ENCODE measurements at regions not wholly inside any gene's neighbourhood (a gene's known extent, or its start where the extent isn't known, plus 50 kb on each side); places are given as distances from the start of the nearest gene placed in this dataset.
A peak's percentile ranks its signal among the peaks of the same experiment; 100 is the strongest.

DNA sequence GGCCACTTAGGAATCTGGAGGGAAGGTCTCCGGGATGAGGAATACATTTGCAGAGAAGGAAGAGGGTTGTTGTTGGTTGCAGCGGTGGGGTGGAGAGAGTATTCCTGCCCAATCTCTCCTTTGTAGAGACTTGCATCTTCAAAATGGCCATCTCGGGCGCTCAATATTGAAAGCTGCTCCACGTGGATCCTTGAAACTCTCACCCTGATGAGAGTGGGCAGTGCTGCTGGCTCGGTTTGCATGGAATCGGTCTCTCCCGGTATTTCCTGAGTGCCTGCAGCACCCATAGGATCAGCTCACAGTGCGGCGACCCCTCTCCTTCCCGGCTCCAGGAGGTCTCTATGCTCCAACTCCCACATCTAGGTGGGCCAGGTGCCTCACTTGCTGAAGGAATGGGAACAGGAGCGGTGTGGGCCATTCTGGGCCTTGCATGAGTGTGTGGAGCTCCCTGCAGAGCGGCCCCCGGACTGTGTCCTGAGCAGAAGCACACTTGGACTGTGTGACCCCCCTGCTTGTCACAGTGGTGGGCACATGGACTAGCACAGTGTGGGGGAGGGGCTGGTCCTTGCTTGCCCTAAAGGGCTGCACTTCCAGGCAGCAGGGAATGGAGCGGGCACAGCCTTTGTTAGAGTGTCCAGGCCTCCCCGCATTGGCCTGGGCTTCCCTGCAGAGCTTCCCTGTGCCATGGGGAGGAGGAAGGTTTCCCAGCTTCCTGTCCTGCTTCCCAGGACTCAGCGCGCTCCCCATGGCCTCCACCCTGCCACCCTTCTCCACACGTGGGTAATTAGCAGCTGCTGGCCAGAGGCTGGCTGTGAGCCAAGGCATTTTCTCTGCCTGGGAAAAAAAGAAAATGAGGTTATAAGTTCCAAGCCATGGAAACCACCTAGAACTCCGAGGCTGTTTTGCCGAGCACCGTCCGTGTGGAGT lies 139.3 kb downstream of the IRF8 start:
- Histone ChIP-seq H3K4me3 (no peak overlapping the region), H4K20me1 (no peaks in the 10 kb centered on the region), H3K27ac (no peak overlapping the region), H3K9ac (no peak overlapping the region), H3K36me3 (no peaks in the 10 kb centered on the region), H3K4me1 (peaks cover 4 to 60% (median 47%) of the 10 kb centered on the region in 10 experiments; a peak in 19 of 20 replicates), H3K4me2 (peak overlapping the region in 8 of 11 experiments; percentile 5 to 55 (median 44); a peak in 5 of 22 replicates), H3K9me3 (replicated peaks in 1 of 11) (no peaks in the 10 kb centered on the region), H3K27me3 (peaks cover 0 to 16% (median 0%) of the 10 kb centered on the region in 11 experiments; a peak in 7 of 22 replicates)
- no peak for TF ChIP-seq Cebpa-rat (IDR thresholded peaks at IDR 0.05)

- no peak for TF ChIP-seq Cebpa-rat (IDR thresholded peaks at IDR 0.05)
- Histone ChIP-seq H4K20me1 (no peaks in the 10 kb centered on the region), H3K27me3 (peaks cover 0 to 11% (median 0%) of the 10 kb centered on the region in 11 experiments; a peak in 2 of 22 replicates), H3K4me3 (no peak overlapping the region), H3K4me2 (peak overlapping the region in 8 of 11 experiments; percentile 5 to 57 (median 46); a peak in 8 of 22 replicates), H3K36me3 (no peaks in the 10 kb centered on the region), H3K9ac (no peak overlapping the region), H3K9me3 (replicated peaks in 1 of 11) (no peaks in the 10 kb centered on the region), H3K27ac (no peak overlapping the region), H3K4me1 (peaks cover 4 to 60% (median 45%) of the 10 kb centered on the region in 10 experiments; a peak in 18 of 20 replicates)
These were observed 140.0 kb downstream of the IRF8 start for GRCh38 chr16:86038926-86039310.

GRCh38 chr16:86039606-86040005 lies 140.6 kb downstream of the IRF8 start:
- Histone ChIP-seq H3K9me3 (replicated peaks in 1 of 11) (no peaks in the 10 kb centered on the region), H3K27ac (no peak overlapping the region), H3K4me2 (peak overlapping the region in 9 of 11 experiments; percentile 5 to 57 (median 45); a peak in 14 of 22 replicates), H4K20me1 (no peaks in the 10 kb centered on the region), H3K9ac (no peak overlapping the region), H3K27me3 (peaks cover 0 to 11% (median 0%) of the 10 kb centered on the region in 11 experiments; a peak in 2 of 22 replicates), H3K4me1 (peaks cover 4 to 61% (median 50%) of the 10 kb centered on the region in 10 experiments; a peak in 18 of 20 replicates), H3K4me3 (no peak overlapping the region), H3K36me3 (no peaks in the 10 kb centered on the region)
- no peak for TF ChIP-seq Cebpa-rat (IDR thresholded peaks at IDR 0.05)

DNA sequence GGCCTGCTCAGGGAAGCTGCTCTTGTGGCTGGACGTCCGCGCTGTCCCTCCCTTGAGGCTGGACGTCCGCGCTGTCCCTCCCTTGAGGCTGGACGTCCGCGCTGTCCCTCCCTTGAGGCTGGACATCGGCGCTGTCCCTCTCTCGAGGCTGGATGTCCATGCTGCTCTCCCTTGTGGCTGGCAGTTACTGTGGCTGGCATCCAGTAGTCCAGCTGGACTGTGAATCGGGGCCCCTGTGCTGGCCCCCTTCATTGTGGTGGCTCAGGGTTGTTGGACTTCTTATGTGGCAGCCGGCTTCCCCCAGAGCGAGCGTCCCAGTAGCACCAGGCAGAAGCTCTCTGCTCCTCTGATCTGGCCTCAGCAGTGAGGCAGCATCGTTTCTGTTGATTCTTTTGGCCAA lies 141.5 kb downstream of the IRF8 start:
- Histone ChIP-seq H3K9me3 (replicated peaks in 1 of 11) (no peaks in the 10 kb centered on the region), H4K20me1 (no peaks in the 10 kb centered on the region), H3K27me3 (peaks cover 0 to 11% (median 0%) of the 10 kb centered on the region in 11 experiments; a peak in 2 of 22 replicates), H3K36me3 (no peaks in the 10 kb centered on the region), H3K4me1 (peaks cover 8 to 70% (median 59%) of the 10 kb centered on the region in 10 experiments; a peak in 18 of 20 replicates), H3K9ac (no peak overlapping the region), H3K4me3 (no peak overlapping the region), H3K4me2 (peak overlapping the region in 8 of 11 experiments; percentile 20 to 64 (median 54); a peak in 16 of 22 replicates), H3K27ac (no peak overlapping the region)
- no peak for TF ChIP-seq Cebpa-rat (IDR thresholded peaks at IDR 0.05)

GRCh38 chr16:86041215-86041614 lies 142.3 kb downstream of the IRF8 start:
- no peak overlapping the region for H3K9ac ChIP-seq
- H3K4me2 ChIP-seq, result peak overlapping the region in 6 of 11 experiments; percentile 20 to 64 (median 56); a peak in 11 of 22 replicates
- no peak overlapping the region for H3K4me3 ChIP-seq
- 0 out of 22 replicates have a peak overlapping the region, but pooled peaks of 1 of the 11 experiments have one; percentile 4 for H3K27ac ChIP-seq
- no peak for TF ChIP-seq Cebpa-rat (IDR thresholded peaks at IDR 0.05)
- H3K4me1 ChIP-seq, result peaks cover 9 to 78% (median 66%) of the 10 kb centered on the region in 10 experiments; a peak in 18 of 20 replicates
- peaks cover 0 to 14% (median 0%) of the 10 kb centered on the region in 11 experiments; a peak in 3 of 22 replicates for H3K27me3 ChIP-seq
- H3K36me3 ChIP-seq, result no peaks in the 10 kb centered on the region
- H3K9me3 ChIP-seq (replicated peaks in 1 of 11), result no peaks in the 10 kb centered on the region
- H4K20me1 ChIP-seq, result no peaks in the 10 kb centered on the region

- Histone ChIP-seq H4K20me1 (no peaks in the 10 kb centered on the region), H3K4me1 (peaks cover 9 to 83% (median 72%) of the 10 kb centered on the region in 10 experiments; a peak in 18 of 20 replicates), H3K9me3 (replicated peaks in 1 of 11) (no peaks in the 10 kb centered on the region), H3K9ac (no peak overlapping the region), H3K27ac (0 out of 22 replicates have a peak overlapping the region, but pooled peaks of 1 of the 11 experiments have one; percentile 4), H3K27me3 (peaks cover 0 to 19% (median 0%) of the 10 kb centered on the region in 11 experiments; a peak in 3 of 22 replicates), H3K36me3 (no peaks in the 10 kb centered on the region), H3K4me3 (no peak overlapping the region), H3K4me2 (peak overlapping the region in 8 of 11 experiments; percentile 20 to 64 (median 50); a peak in 16 of 22 replicates)
- no peak for TF ChIP-seq Cebpa-rat (IDR thresholded peaks at IDR 0.05)
These were observed 142.8 kb downstream of the IRF8 start for GRCh38 chr16:86041807-86042206.

DNA sequence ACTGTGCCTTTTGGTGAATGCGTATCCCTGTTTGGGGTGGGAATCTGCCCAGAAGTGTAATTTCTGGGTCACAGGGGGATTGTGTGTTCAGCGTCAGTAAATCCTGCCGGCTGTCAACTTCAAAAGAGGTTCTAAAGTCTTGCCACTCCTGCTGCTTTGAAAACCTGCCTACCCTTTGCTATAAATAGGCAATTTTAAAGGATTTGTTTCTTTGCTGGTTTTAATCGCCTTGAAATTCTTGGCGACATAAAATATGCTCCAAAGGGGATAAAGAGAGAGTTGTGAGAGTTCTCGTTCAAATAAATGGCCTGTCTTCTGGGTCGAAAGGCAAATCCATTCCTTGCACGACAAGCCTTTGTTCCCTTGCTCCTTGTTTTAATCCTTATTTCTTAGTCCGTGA lies 143.4 kb downstream of the IRF8 start:
- Histone ChIP-seq H3K4me1 (peaks cover 9 to 89% (median 77%) of the 10 kb centered on the region in 10 experiments; a peak in 18 of 20 replicates), H3K4me2 (peak overlapping the region in 8 of 11 experiments; percentile 20 to 64 (median 50); a peak in 15 of 22 replicates), H3K9ac (no peak overlapping the region), H4K20me1 (no peaks in the 10 kb centered on the region), H3K9me3 (replicated peaks in 1 of 11) (no peaks in the 10 kb centered on the region), H3K4me3 (no peak overlapping the region), H3K36me3 (no peaks in the 10 kb centered on the region), H3K27ac (no peak overlapping the region), H3K27me3 (peaks cover 0 to 25% (median 0%) of the 10 kb centered on the region in 11 experiments; a peak in 3 of 22 replicates)
- TF ChIP-seq Cebpa-rat (IDR thresholded peaks at IDR 0.05), result no peak

DNA sequence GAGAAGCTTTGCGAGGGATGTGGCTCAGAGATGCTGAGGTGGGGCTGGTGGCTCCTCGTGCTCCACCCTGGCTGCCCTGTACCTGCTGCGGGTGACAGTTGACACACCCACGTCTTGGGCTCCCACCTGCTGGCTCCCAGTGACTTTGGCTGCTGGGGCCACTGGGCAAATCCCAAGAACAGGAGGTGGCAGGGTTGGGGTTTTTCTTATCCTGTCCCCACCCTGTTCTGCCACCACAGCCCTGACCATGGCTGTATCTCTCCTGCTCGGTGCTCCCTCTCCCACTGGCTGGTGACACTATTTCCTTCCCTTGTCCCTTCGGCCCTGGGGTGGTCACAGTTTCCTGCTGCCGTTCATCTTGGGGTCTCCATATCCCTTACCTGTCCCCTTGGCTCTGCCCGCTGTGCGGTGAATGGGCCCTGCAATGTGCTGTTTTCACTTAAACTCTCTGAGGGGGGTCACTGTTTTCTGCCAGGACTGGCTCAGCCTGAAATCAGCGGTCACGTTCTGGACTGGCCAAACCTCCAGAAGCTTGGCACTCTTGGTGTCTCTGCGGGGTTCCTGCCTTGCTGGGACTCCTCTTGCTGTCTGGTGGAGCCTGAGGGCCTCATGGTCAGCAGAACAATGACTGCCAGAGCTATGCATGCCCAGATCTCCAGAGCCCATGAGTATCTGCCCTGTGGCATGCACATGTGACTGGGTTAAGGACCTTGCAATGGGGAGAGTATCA lies 144.2 kb downstream of the IRF8 start:
- peaks cover 0 to 26% (median 0%) of the 10 kb centered on the region in 11 experiments; a peak in 3 of 22 replicates for H3K27me3 ChIP-seq

More for the DNA sequence above, 144.2 kb downstream of the IRF8 start:
- no peak overlapping the region for H3K27ac ChIP-seq
- no peak overlapping the region for H3K4me3 ChIP-seq
- no peaks in the 10 kb centered on the region for H3K36me3 ChIP-seq
- H3K4me2 ChIP-seq, result peak overlapping the region in 7 of 11 experiments; percentile 16 to 64 (median 53); a peak in 10 of 22 replicates
- no peak overlapping the region for H3K9ac ChIP-seq
- no peak for TF ChIP-seq Cebpa-rat (IDR thresholded peaks at IDR 0.05)
- peaks cover 10 to 97% (median 84%) of the 10 kb centered on the region in 10 experiments for H3K4me1 ChIP-seq
- no peaks in the 10 kb centered on the region for H4K20me1 ChIP-seq
- no peaks in the 10 kb centered on the region for H3K9me3 ChIP-seq (replicated peaks in 1 of 11)

Measured in BLaER1 treated with 17β-estradiol and CSF1 and Interleukin-3, amounts not matched to agents 10 nM and 100 nM (cell line).